Endothelial cell of umbilical vein (primary cell): ENCODE measurements at regions not wholly inside any gene's neighbourhood (a gene's known extent, or its start where the extent isn't known, plus 50 kb on each side); places are given as distances from the start of the nearest gene placed in this dataset.
"Not testable (repeated sequence)": the region's sequence is repeated elsewhere in the genome, so short reads cannot be mapped to it uniquely, and the experiment has no call there.

Source experiments
- CTCF ChIP-seq, 2 donors: IDR thresholded peaks; 1 replicate in 1 of 2; 2 replicates in 1 of 2; pipeline ENCODE4 v1.5.1; 2011; ENCODE audit warnings: low read length in 2 of 2, mild to moderate bottlenecking in 2 of 2, moderate library complexity in 2 of 2, control low read depth in 1 of 2, inconsistent platforms in 1 of 2, low read depth in 1 of 2; ENCODE audit not compliant: insufficient read depth in 1 of 2; ENCODE audit errors: extremely low read depth in 1 of 2
- EZH2 ChIP-seq: IDR thresholded peaks from 2 replicates; pipeline ENCODE4 v1.6.1; 2012; ENCODE audit warnings: borderline replicate concordance, low read depth, mild to moderate bottlenecking, moderate library complexity, low read length, inconsistent platforms; ENCODE audit not compliant: severe bottlenecking
- FOS ChIP-seq: IDR thresholded peaks from 2 replicates; pipeline ENCODE4 v1.6.1; 2011; ENCODE audit warnings: mild to moderate bottlenecking, low read length, moderate library complexity, borderline replicate concordance; ENCODE audit not compliant: insufficient read depth
- GATA2 ChIP-seq: IDR thresholded peaks from 2 replicates; pipeline ENCODE4 v1.7.0; 2011; ENCODE audit warnings: low read depth, mild to moderate bottlenecking, moderate library complexity, mixed read lengths, low read length; ENCODE audit not compliant: insufficient read length, insufficient read depth
- JUN ChIP-seq: IDR thresholded peaks from 2 replicates; pipeline ENCODE4 v1.6.1; 2011; ENCODE audit warnings: borderline replicate concordance, low read depth; ENCODE audit not compliant: insufficient read length, insufficient read depth
- MAX ChIP-seq: IDR thresholded peaks from 2 replicates; pipeline ENCODE4 v1.6.1; 2011; ENCODE audit not compliant: insufficient read depth, insufficient read length
- MYC ChIP-seq: IDR thresholded peaks from one replicate; pipeline ENCODE4 v1.6.1; 2011; ENCODE audit warnings: mild to moderate bottlenecking, low read depth, low read length
- POLR2A ChIP-seq: IDR thresholded peaks from 2 replicates; pipeline ENCODE4 v1.6.1; 2012; ENCODE audit warnings: low read depth, mild to moderate bottlenecking, control low read depth, low read length
- POLR2AphosphoS5 ChIP-seq: IDR thresholded peaks from 2 replicates; pipeline ENCODE4 v1.6.1; 2012; ENCODE audit warnings: low read depth, mild to moderate bottlenecking, control low read depth, low read length, moderate library complexity; ENCODE audit not compliant: insufficient read depth

- not testable (repeated sequence) for TF ChIP-seq CTCF (IDR thresholded peaks at IDR 0.05; ENCODE audit: extremely low read depth in 1 of 2, insufficient read depth in 1 of 2, low read depth in 1 of 2, low read length in 2 of 2); MAX; POLR2AphosphoS5; JUN; POLR2A; EZH2; GATA2; MYC; FOS
Measured at GRCh38 chr12:68547318-68547717, 63.4 kb upstream of the RAP1B start.
